WTC11 (cell line): ENCODE measurements at regions not wholly inside any gene's neighbourhood (a gene's known extent, or its start where the extent isn't known, plus 50 kb on each side); places are given as distances from the start of the nearest gene placed in this dataset.

Experiments
- AFF4 ChIP-seq: sonication (generic); formaldehyde crosslinking; IDR thresholded peaks from 2 replicates; pipeline ENCODE4 v1.8.1; 2023; ENCODE audit warnings: mild to moderate bottlenecking, missing genetic modification reagents, borderline replicate concordance
- ATF3 ChIP-seq: sonication (generic); formaldehyde crosslinking; conservative IDR thresholded peaks from 2 replicates; pipeline ENCODE4 v1.8.1; 2022; ENCODE audit warnings: mild to moderate bottlenecking, missing genetic modification reagents
- ATF6 ChIP-seq: sonication (generic); formaldehyde crosslinking; IDR thresholded peaks from 2 replicates; pipeline ENCODE4 v1.8.1; 2023; ENCODE audit warnings: mild to moderate bottlenecking, missing genetic modification reagents
- ELF4 ChIP-seq: sonication (generic); formaldehyde crosslinking; IDR thresholded peaks from 2 replicates; pipeline ENCODE4 v1.8.1; 2022; ENCODE audit warnings: low read depth, mild to moderate bottlenecking, moderate library complexity, missing genetic modification reagents
- FOXK1 ChIP-seq: sonication (generic); formaldehyde crosslinking; IDR thresholded peaks from 2 replicates; pipeline ENCODE4 v1.8.0; 2022; ENCODE audit warnings: mild to moderate bottlenecking, moderate library complexity, missing genetic modification reagents
- NFYB ChIP-seq: sonication (generic); formaldehyde crosslinking; conservative IDR thresholded peaks from 2 replicates; pipeline ENCODE4 v1.8.0; 2022; ENCODE audit warnings: low read depth, missing genetic modification reagents
- TCF7 ChIP-seq: sonication (generic); formaldehyde crosslinking; IDR thresholded peaks from 2 replicates; pipeline ENCODE4 v1.8.0; 2022; ENCODE audit warnings: mild to moderate bottlenecking, low read depth, missing genetic modification reagents, moderate library complexity
- USF2 ChIP-seq: sonication (generic); formaldehyde crosslinking; IDR thresholded peaks from 2 replicates; pipeline ENCODE4 v1.8.1; 2023; ENCODE audit warnings: mild to moderate bottlenecking, missing genetic modification reagents, moderate library complexity
- TF ChIP-seq, protein P1 (sequence below): fragments of 200-600 bp; IDR thresholded peaks from 2 replicates; pipeline ENCODE4 v1.8.0; 2022; ENCODE audit warnings: antibody characterized with exemption
- TF ChIP-seq, protein P2 (sequence below): sonication (generic); formaldehyde crosslinking; IDR thresholded peaks from 2 replicates; pipeline ENCODE4 v1.8.0; 2023; ENCODE audit warnings: missing genetic modification reagents
- TF ChIP-seq, protein P3 (sequence below): sonication (generic); formaldehyde crosslinking; conservative IDR thresholded peaks from 2 replicates; pipeline ENCODE4 v1.8.1; 2023; ENCODE audit warnings: mild to moderate bottlenecking, low read depth, missing genetic modification reagents, moderate library complexity
- TF ChIP-seq, protein P4 (sequence below): sonication (generic); formaldehyde crosslinking; IDR thresholded peaks from 2 replicates; pipeline ENCODE4 v1.8.0; 2022; ENCODE audit warnings: mild to moderate bottlenecking, missing genetic modification reagents

DNA sequence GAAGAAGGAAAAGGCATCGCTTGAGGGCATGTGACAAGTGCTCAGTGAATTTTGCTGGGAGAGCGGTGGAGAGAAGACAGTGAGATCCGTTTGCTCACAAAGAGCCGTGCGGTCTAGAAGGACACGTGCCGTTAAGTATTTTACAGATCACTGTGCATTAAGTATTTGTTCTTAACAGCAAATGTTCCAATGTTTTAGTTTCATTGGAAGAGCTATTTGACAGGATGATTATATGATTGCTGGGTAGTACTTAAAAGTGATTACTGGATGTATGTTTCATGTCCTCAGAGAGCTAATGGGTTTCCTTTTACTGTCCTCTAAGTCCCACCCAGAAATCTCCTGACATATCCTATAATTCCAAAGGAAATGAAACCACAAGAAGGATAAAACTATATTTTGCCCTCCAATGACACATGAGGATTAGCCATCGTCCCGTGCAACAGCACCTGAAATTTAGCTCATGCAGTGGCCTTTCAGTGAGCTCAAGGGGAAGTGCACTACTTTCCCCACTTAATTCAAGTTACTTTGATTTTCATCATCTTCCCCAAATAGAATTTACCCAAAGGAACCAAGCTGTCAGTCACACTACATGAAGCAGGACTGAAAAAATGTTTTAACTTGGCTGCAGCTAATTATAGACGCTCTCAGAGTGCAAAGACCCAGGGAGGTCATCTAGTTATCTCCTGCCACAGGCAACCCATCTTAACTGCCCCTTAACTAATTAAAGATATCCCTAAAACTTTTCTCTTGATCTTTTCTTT, 80.3 kb downstream of the KLF6 start:
- no peak for TF ChIP-seq FOXK1
- TF ChIP-seq NFYB (CRISPR knock-in tag), result no peak
- TF ChIP-seq, protein P1, sequence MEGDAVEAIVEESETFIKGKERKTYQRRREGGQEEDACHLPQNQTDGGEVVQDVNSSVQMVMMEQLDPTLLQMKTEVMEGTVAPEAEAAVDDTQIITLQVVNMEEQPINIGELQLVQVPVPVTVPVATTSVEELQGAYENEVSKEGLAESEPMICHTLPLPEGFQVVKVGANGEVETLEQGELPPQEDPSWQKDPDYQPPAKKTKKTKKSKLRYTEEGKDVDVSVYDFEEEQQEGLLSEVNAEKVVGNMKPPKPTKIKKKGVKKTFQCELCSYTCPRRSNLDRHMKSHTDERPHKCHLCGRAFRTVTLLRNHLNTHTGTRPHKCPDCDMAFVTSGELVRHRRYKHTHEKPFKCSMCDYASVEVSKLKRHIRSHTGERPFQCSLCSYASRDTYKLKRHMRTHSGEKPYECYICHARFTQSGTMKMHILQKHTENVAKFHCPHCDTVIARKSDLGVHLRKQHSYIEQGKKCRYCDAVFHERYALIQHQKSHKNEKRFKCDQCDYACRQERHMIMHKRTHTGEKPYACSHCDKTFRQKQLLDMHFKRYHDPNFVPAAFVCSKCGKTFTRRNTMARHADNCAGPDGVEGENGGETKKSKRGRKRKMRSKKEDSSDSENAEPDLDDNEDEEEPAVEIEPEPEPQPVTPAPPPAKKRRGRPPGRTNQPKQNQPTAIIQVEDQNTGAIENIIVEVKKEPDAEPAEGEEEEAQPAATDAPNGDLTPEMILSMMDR, result no peak
- TF ChIP-seq AFF4 (CRISPR knock-in tag), result no peak
- no peak for TF ChIP-seq ATF3 (CRISPR knock-in tag)
- TF ChIP-seq, protein P2, sequence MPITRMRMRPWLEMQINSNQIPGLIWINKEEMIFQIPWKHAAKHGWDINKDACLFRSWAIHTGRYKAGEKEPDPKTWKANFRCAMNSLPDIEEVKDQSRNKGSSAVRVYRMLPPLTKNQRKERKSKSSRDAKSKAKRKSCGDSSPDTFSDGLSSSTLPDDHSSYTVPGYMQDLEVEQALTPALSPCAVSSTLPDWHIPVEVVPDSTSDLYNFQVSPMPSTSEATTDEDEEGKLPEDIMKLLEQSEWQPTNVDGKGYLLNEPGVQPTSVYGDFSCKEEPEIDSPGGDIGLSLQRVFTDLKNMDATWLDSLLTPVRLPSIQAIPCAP (CRISPR knock-in tag), result no peak
- TF ChIP-seq, protein P3, sequence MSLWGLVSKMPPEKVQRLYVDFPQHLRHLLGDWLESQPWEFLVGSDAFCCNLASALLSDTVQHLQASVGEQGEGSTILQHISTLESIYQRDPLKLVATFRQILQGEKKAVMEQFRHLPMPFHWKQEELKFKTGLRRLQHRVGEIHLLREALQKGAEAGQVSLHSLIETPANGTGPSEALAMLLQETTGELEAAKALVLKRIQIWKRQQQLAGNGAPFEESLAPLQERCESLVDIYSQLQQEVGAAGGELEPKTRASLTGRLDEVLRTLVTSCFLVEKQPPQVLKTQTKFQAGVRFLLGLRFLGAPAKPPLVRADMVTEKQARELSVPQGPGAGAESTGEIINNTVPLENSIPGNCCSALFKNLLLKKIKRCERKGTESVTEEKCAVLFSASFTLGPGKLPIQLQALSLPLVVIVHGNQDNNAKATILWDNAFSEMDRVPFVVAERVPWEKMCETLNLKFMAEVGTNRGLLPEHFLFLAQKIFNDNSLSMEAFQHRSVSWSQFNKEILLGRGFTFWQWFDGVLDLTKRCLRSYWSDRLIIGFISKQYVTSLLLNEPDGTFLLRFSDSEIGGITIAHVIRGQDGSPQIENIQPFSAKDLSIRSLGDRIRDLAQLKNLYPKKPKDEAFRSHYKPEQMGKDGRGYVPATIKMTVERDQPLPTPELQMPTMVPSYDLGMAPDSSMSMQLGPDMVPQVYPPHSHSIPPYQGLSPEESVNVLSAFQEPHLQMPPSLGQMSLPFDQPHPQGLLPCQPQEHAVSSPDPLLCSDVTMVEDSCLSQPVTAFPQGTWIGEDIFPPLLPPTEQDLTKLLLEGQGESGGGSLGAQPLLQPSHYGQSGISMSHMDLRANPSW (CRISPR knock-in tag), result no peak
- TF ChIP-seq ELF4 (CRISPR knock-in tag), result no peak
- no peak for TF ChIP-seq USF2 (CRISPR knock-in tag)
- TF ChIP-seq TCF7 (CRISPR knock-in tag), result no peak
- no peak for TF ChIP-seq ATF6 (CRISPR knock-in tag)
- TF ChIP-seq, protein P4, sequence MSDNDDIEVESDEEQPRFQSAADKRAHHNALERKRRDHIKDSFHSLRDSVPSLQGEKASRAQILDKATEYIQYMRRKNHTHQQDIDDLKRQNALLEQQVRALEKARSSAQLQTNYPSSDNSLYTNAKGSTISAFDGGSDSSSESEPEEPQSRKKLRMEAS (CRISPR knock-in tag), result no peak
